RWPE2 (cell line): ENCODE measurements at regions not wholly inside any gene's neighbourhood (a gene's known extent, or its start where the extent isn't known, plus 50 kb on each side); places are given as distances from the start of the nearest gene placed in this dataset.

Experiments used
- ATAC-seq: fragments of 200-7000 bp; cut with Tn5 transposase; 3 replicates; pipeline ENCODE4 v1.9.1; 2021; ENCODE audit warnings: low read depth
- DNase-seq: peaks from one replicate; pipeline ENCODE4 v3.0.0-alpha.2; 2020; ENCODE audit warnings: low spot score
- H3K27ac ChIP-seq: fragments of 450-650 bp; 2 replicates; pipeline ENCODE4 v1.5.1; 2017; ENCODE audit warnings: mild to moderate bottlenecking; ENCODE audit not compliant: poor library complexity, severe bottlenecking
- H3K27me3 ChIP-seq: fragments of 250-450 bp; sonication (Bioruptor Pico); 2 replicates; pipeline ENCODE4 v1.5.1; 2021; ENCODE audit warnings: mild to moderate bottlenecking, moderate library complexity; ENCODE audit not compliant: insufficient read depth, poor library complexity, severe bottlenecking
- H3K36me3 ChIP-seq: fragments of 250-450 bp; sonication (Bioruptor Pico); 2 replicates; pipeline ENCODE4 v1.5.1; 2020; ENCODE audit warnings: low read depth, mild to moderate bottlenecking, moderate library complexity
- H3K4me1 ChIP-seq: fragments of 250-450 bp; sonication (Bioruptor Pico); 2 replicates; pipeline ENCODE4 v1.5.1; 2021; ENCODE audit warnings: mild to moderate bottlenecking, moderate library complexity; ENCODE audit not compliant: insufficient read depth, poor library complexity, severe bottlenecking
- H3K4me3 ChIP-seq: fragments of 250-450 bp; sonication (Bioruptor Pico); 2 replicates; pipeline ENCODE4 v1.5.1; 2021; ENCODE audit warnings: mild to moderate bottlenecking, moderate library complexity; ENCODE audit not compliant: severe bottlenecking
- H3K9me3 ChIP-seq: fragments of 250-450 bp; sonication (Bioruptor Pico); 2 replicates; pipeline ENCODE4 v1.5.1; 2021; ENCODE audit warnings: mild to moderate bottlenecking, moderate library complexity; ENCODE audit not compliant: severe bottlenecking
- TF ChIP-seq, protein P1 (sequence below): fragments of 450-650 bp; IDR thresholded peaks from one replicate; pipeline ENCODE4 v1.5.1; 2017; ENCODE audit warnings: mild to moderate bottlenecking, moderate library complexity; ENCODE audit not compliant: poor library complexity, severe bottlenecking

DNA sequence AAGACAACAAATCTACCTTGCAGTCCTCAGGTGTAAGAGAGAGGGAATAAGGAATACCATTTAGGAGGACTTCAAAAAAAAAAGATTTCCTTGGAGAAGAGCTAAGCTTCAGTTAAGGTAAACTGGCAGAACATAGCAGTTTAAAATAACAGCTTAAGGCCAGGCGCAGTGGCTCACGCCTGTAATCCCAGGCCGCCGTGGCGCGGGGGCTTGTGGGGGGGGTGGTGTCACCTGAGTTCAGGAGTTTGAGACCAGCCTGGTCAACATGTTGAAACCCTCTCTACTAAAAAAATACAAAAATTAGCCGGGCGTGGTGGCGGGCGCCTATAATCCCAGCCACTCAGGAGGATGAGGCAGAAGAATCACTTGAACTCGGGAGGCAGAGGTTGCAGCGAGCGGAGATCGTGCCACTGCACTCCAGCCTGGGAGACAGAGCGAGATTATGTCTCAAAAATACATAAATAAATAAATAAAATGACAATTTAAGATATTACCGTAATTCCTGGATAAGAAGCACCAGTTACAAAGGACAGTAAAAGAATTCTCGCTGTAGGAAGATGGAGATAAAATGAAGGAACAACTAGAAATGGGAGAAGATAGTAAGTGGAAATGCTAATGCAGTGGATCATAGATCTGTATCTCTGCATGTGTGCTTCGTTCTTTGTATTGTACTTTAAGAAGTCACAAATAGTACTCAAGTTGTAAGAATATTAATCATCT is 1140.2 kb downstream of the NCAM2 start:
- DNase-seq = no peak
- Histone ChIP-seq H3K4me3 (no peak overlapping the region), H3K36me3 (no peaks in the 10 kb centered on the region), H3K4me1 (no peaks in the 10 kb centered on the region), H3K27ac (no peak overlapping the region), H3K9me3 (no peaks in the 10 kb centered on the region), H3K27me3 (peaks cover 15% of the 10 kb centered on the region)
- ATAC-seq = no peak
- TF ChIP-seq, protein P1, sequence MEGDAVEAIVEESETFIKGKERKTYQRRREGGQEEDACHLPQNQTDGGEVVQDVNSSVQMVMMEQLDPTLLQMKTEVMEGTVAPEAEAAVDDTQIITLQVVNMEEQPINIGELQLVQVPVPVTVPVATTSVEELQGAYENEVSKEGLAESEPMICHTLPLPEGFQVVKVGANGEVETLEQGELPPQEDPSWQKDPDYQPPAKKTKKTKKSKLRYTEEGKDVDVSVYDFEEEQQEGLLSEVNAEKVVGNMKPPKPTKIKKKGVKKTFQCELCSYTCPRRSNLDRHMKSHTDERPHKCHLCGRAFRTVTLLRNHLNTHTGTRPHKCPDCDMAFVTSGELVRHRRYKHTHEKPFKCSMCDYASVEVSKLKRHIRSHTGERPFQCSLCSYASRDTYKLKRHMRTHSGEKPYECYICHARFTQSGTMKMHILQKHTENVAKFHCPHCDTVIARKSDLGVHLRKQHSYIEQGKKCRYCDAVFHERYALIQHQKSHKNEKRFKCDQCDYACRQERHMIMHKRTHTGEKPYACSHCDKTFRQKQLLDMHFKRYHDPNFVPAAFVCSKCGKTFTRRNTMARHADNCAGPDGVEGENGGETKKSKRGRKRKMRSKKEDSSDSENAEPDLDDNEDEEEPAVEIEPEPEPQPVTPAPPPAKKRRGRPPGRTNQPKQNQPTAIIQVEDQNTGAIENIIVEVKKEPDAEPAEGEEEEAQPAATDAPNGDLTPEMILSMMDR = no peak

DNA sequence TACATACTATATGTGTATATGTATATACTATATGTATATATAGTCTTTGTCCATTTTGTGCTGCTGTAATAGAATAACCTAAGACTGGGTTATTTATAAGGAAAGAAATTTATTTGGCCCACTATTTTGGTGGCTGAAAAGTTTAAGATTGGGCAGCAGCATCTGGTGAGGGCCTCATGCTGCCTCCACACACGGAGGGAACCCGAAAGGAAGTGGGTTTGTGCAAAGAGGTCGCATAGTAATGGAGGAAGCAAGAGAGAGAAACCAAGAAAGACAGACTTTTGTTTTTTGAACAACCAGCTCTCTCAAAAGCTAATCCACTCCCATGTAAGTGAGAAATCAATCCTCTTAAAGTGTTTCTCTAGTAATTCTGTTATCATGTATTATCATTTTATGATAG is 1147.3 kb downstream of the NCAM2 start:
- H3K27me3 ChIP-seq = peaks cover 12% of the 10 kb centered on the region
- no peak overlapping the region for H3K27ac ChIP-seq
- no peaks in the 10 kb centered on the region for H3K9me3 ChIP-seq
- H3K36me3 ChIP-seq = no peaks in the 10 kb centered on the region
- H3K4me1 ChIP-seq = no peaks in the 10 kb centered on the region
- ATAC-seq (no peak), DNase-seq (no peak)
- TF ChIP-seq, protein P1 = no peak
- no peak overlapping the region for H3K4me3 ChIP-seq

DNA sequence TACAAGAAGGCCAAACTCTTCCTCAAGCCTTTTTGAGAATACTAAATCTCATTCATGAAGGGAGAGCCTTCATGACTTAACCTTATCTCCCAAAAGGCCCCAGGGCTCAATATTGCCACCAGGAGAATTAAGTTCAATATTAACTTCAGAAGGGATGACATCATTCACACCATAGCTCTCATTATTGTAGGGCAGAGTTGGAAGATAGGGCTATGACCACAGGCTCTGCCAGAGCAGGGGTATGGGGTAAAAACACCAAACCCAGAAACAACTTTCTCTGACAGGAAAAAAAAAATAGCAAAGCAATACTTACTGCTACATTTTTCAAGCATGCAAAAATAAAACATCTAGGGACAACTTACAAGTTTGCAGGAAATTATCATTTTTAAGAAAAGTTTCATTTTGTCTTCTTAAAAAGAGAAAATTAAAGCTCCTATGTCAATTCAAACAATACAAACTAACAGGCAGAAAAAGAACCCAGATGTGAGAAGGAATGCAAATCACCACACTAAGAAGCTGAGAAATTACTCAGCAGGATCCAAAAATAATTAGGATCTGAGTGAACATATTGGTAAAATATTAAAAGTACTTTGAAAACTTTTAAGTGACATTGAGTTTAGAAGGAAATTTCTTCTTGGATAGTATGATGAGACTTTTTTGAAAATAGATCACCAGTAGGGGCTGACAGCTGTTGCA is 1156.5 kb downstream of the NCAM2 start:
- H3K36me3 ChIP-seq = no peaks in the 10 kb centered on the region
- no peak overlapping the region for H3K4me3 ChIP-seq
- ATAC-seq (no peak), DNase-seq (no peak)
- no peaks in the 10 kb centered on the region for H3K9me3 ChIP-seq
- H3K27ac ChIP-seq = no peak overlapping the region
- H3K4me1 ChIP-seq = no peaks in the 10 kb centered on the region
- TF ChIP-seq, protein P1 = no peak
- H3K27me3 ChIP-seq = no peaks in the 10 kb centered on the region

DNA sequence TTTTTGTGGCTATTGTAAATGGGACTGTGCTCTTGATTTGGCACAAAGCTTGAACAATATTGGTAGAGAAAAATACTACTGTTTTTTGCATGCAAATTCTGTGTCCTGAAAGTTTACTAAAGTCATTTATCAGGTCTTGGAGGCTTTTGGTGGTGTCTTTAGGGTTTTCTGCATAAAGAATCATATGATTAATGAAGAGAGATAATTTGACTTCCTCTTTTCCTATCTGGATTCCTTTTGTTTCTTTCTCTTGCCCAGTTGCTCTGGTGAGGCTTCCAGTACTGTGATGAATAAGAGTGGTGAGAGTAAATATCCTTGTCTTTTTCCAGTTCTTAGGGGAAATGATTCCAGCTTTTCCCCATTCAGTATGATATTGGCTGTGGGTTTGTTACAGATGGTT is 1166.7 kb downstream of the NCAM2 start:
- H3K4me3 ChIP-seq = no peak overlapping the region
- no peaks in the 10 kb centered on the region for H3K36me3 ChIP-seq
- H3K27me3 ChIP-seq = peaks cover 10% of the 10 kb centered on the region
- DNase-seq = no peak
- ATAC-seq = no peak
- TF ChIP-seq, protein P1 = no peak
- H3K4me1 ChIP-seq = no peaks in the 10 kb centered on the region
- no peaks in the 10 kb centered on the region for H3K9me3 ChIP-seq
- H3K27ac ChIP-seq = no peak overlapping the region

DNA sequence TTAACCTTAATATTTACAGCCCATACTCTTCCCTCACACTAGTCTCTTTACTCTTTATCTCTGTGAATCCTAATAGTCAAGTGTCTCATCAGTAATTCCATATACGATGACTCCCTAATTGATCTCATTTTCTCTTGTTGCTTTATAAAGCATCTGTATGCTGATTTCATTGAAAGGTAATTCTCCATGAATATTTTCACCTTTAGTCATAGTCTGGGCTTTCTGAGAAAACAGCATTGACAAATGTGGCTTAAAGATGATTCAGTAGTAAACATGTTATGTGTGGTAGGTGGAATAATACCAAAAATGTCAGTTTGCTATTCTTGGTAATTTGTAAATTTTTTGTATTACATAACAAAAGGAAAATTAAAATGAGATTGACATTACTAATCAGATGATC is 1176.5 kb downstream of the NCAM2 start:
- no peaks in the 10 kb centered on the region for H3K4me1 ChIP-seq
- ATAC-seq = no peak; the same call in 2 of the 3 replicates
- no peaks in the 10 kb centered on the region for H3K27me3 ChIP-seq
- peaks cover 2% of the 10 kb centered on the region for H3K9me3 ChIP-seq
- no peak overlapping the region for H3K4me3 ChIP-seq
- no peak overlapping the region for H3K27ac ChIP-seq
- H3K36me3 ChIP-seq = no peaks in the 10 kb centered on the region
- no peak for DNase-seq
- TF ChIP-seq, protein P1 = no peak
